Activated T-cell treated with anti-CD3 and anti-CD28 coated beads, Interleukin-2, amount 50 U/mL, for 4 hours (primary cell): ENCODE measurements at regions not wholly inside any gene's neighbourhood (a gene's known extent, or its start where the extent isn't known, plus 50 kb on each side); places are given as distances from the start of the nearest gene placed in this dataset.

Experiments used
- ATAC-seq, 2 donors: fragments of 200-7000 bp; cut with Tn5 transposase; one replicate each; pipeline ENCODE4 v1.10.0; 2021
- DNase-seq: peaks from one replicate; pipeline ENCODE4 v3.0.0-alpha.2; 2020
- H3K27me3 Mint-ChIP-seq: one replicate; pipeline ENCODE4 v1.8.0; 2021; ENCODE audit warnings: low read depth, mixed read lengths
- H3K36me3 Mint-ChIP-seq: one replicate; pipeline ENCODE4 v1.8.0; 2022; ENCODE audit warnings: mixed read lengths; ENCODE audit not compliant: insufficient read depth
- H3K4me1 Mint-ChIP-seq: one replicate; pipeline ENCODE4 v1.8.0; 2021; ENCODE audit warnings: low read depth, mixed read lengths
- H3K4me3 Mint-ChIP-seq: one replicate; pipeline ENCODE4 v1.8.0; 2021; ENCODE audit warnings: mild to moderate bottlenecking, moderate library complexity, mixed read lengths
- H3K9me3 Mint-ChIP-seq: one replicate; pipeline ENCODE4 v1.8.0; 2021; ENCODE audit warnings: mixed read lengths

- Mint-ChIP-seq H3K4me1 (no peaks in the 10 kb centered on the region), H3K27me3 (peaks cover 3% of the 10 kb centered on the region)
Measured at GRCh38 chr1:170316270-170316669, 170.5 kb downstream of the NTMT2 start.

GRCh38 chr1:170318141-170318540 is 172.4 kb downstream of the NTMT2 start:
- DNase-seq (no peak), ATAC-seq (no peak)
- H3K36me3 Mint-ChIP-seq, result no peaks in the 10 kb centered on the region
- peaks cover 3% of the 10 kb centered on the region for H3K27me3 Mint-ChIP-seq
- no peaks in the 10 kb centered on the region for H3K4me1 Mint-ChIP-seq
- no peaks in the 10 kb centered on the region for H3K9me3 Mint-ChIP-seq
- no peak overlapping the region for H3K4me3 Mint-ChIP-seq

More at GRCh38 chr1:170316270-170316669, 170.5 kb downstream of the NTMT2 start:
- Mint-ChIP-seq H3K9me3 (no peaks in the 10 kb centered on the region), H3K36me3 (no peaks in the 10 kb centered on the region), H3K4me3 (no peak overlapping the region)
- ATAC-seq (no peak), DNase-seq (no peak)

- ATAC-seq, result no peak
- no peak overlapping the region for H3K4me3 Mint-ChIP-seq
- H3K4me1 Mint-ChIP-seq, result no peaks in the 10 kb centered on the region
- DNase-seq, result no peak
- H3K9me3 Mint-ChIP-seq, result no peaks in the 10 kb centered on the region
- H3K27me3 Mint-ChIP-seq, result peaks cover 7% of the 10 kb centered on the region
- no peaks in the 10 kb centered on the region for H3K36me3 Mint-ChIP-seq
Measured at GRCh38 chr1:170318736-170319135, 173.0 kb downstream of the NTMT2 start.

- Mint-ChIP-seq H3K27me3 (peaks cover 9% of the 10 kb centered on the region), H3K4me1 (no peaks in the 10 kb centered on the region), H3K4me3 (no peak overlapping the region), H3K9me3 (no peaks in the 10 kb centered on the region), H3K36me3 (no peaks in the 10 kb centered on the region)
- no peak for ATAC-seq
- no peak for DNase-seq
Measured at GRCh38 chr1:170321113-170321512, 175.4 kb downstream of the NTMT2 start.

- H3K4me3 Mint-ChIP-seq, result no peak overlapping the region
- H3K9me3 Mint-ChIP-seq, result no peaks in the 10 kb centered on the region
Measured at GRCh38 chr1:170326186-170326585, 180.4 kb downstream of the NTMT2 start.

GRCh38 chr1:170332801-170333200 is 187.0 kb downstream of the NTMT2 start:
- H3K36me3 Mint-ChIP-seq, result no peaks in the 10 kb centered on the region
- no peak overlapping the region for H3K4me3 Mint-ChIP-seq
- no peaks in the 10 kb centered on the region for H3K9me3 Mint-ChIP-seq
- ATAC-seq, result no peak
- peaks cover 8% of the 10 kb centered on the region for H3K27me3 Mint-ChIP-seq
- DNase-seq, result no peak
- H3K4me1 Mint-ChIP-seq, result no peaks in the 10 kb centered on the region

More at GRCh38 chr1:170326186-170326585, 180.4 kb downstream of the NTMT2 start:
- Mint-ChIP-seq H3K36me3 (no peaks in the 10 kb centered on the region), H3K27me3 (peaks cover 6% of the 10 kb centered on the region), H3K4me1 (no peaks in the 10 kb centered on the region)
- ATAC-seq, result no peak
- no peak for DNase-seq

GRCh38 chr1:170337413-170337994 is 191.7 kb downstream of the NTMT2 start:
- no peak overlapping the region for H3K4me3 Mint-ChIP-seq
- no peaks in the 10 kb centered on the region for H3K36me3 Mint-ChIP-seq
- DNase-seq (no peak), ATAC-seq (no peak)
- peaks cover 8% of the 10 kb centered on the region for H3K27me3 Mint-ChIP-seq
- no peaks in the 10 kb centered on the region for H3K9me3 Mint-ChIP-seq
- no peaks in the 10 kb centered on the region for H3K4me1 Mint-ChIP-seq

GRCh38 chr1:170339534-170339933 is 192.4 kb upstream of the GORAB start:
- H3K4me1 Mint-ChIP-seq, result no peaks in the 10 kb centered on the region
- ATAC-seq (no peak), DNase-seq (no peak)
- no peaks in the 10 kb centered on the region for H3K36me3 Mint-ChIP-seq
- no peaks in the 10 kb centered on the region for H3K9me3 Mint-ChIP-seq
- no peak overlapping the region for H3K4me3 Mint-ChIP-seq
- peaks cover 5% of the 10 kb centered on the region for H3K27me3 Mint-ChIP-seq

GRCh38 chr1:170340308-170340707 is 191.7 kb upstream of the GORAB start:
- DNase-seq (no peak), ATAC-seq (no peak)
- no peaks in the 10 kb centered on the region for H3K36me3 Mint-ChIP-seq
- H3K27me3 Mint-ChIP-seq, result peaks cover 5% of the 10 kb centered on the region
- H3K4me3 Mint-ChIP-seq, result no peak overlapping the region
- H3K9me3 Mint-ChIP-seq, result no peaks in the 10 kb centered on the region
- no peaks in the 10 kb centered on the region for H3K4me1 Mint-ChIP-seq

GRCh38 chr1:170351366-170351946 is 180.5 kb upstream of the GORAB start:
- DNase-seq (no peak), ATAC-seq (no peak)
- Mint-ChIP-seq H3K4me3 (no peak overlapping the region), H3K9me3 (no peaks in the 10 kb centered on the region), H3K36me3 (no peaks in the 10 kb centered on the region), H3K27me3 (peaks cover 4% of the 10 kb centered on the region), H3K4me1 (no peaks in the 10 kb centered on the region)

- no peak for ATAC-seq
- no peak overlapping the region for H3K4me3 Mint-ChIP-seq
Measured at GRCh38 chr1:170354246-170354645, 177.7 kb upstream of the GORAB start.

GRCh38 chr1:170354690-170355089 is 177.3 kb upstream of the GORAB start:
- ATAC-seq, result no peak
- Mint-ChIP-seq H3K4me3 (no peak overlapping the region), H3K9me3 (peaks cover 8% of the 10 kb centered on the region), H3K4me1 (no peaks in the 10 kb centered on the region), H3K27me3 (no peaks in the 10 kb centered on the region), H3K36me3 (no peaks in the 10 kb centered on the region)
- DNase-seq, result no peak

More at GRCh38 chr1:170354246-170354645, 177.7 kb upstream of the GORAB start:
- Mint-ChIP-seq H3K36me3 (no peaks in the 10 kb centered on the region), H3K4me1 (no peaks in the 10 kb centered on the region), H3K27me3 (peaks cover 3% of the 10 kb centered on the region), H3K9me3 (peaks cover 6% of the 10 kb centered on the region)
- DNase-seq, result no peak

- no peaks in the 10 kb centered on the region for H3K36me3 Mint-ChIP-seq
- DNase-seq (no peak), ATAC-seq (no peak)
- H3K9me3 Mint-ChIP-seq, result peaks cover 12% of the 10 kb centered on the region
- H3K27me3 Mint-ChIP-seq, result no peaks in the 10 kb centered on the region
- H3K4me1 Mint-ChIP-seq, result no peaks in the 10 kb centered on the region
- no peak overlapping the region for H3K4me3 Mint-ChIP-seq
Measured at GRCh38 chr1:170355267-170355801, 176.6 kb upstream of the GORAB start.

- Mint-ChIP-seq H3K4me3 (no peak overlapping the region), H3K4me1 (no peaks in the 10 kb centered on the region), H3K27me3 (no peaks in the 10 kb centered on the region), H3K36me3 (no peaks in the 10 kb centered on the region), H3K9me3 (peaks cover 12% of the 10 kb centered on the region)
- DNase-seq, result no peak
- no peak for ATAC-seq
Measured at GRCh38 chr1:170356585-170356984, 175.4 kb upstream of the GORAB start.

GRCh38 chr1:170357750-170358149 is 174.2 kb upstream of the GORAB start:
- no peak for DNase-seq
- no peak for ATAC-seq
- peaks cover 15% of the 10 kb centered on the region for H3K9me3 Mint-ChIP-seq
- no peaks in the 10 kb centered on the region for H3K4me1 Mint-ChIP-seq
- H3K4me3 Mint-ChIP-seq, result no peak overlapping the region
- no peaks in the 10 kb centered on the region for H3K27me3 Mint-ChIP-seq
- H3K36me3 Mint-ChIP-seq, result no peaks in the 10 kb centered on the region
